GM19025 (cell line): ENCODE measurements at regions not wholly inside any gene's neighbourhood (a gene's known extent, or its start where the extent isn't known, plus 50 kb on each side); places are given as distances from the start of the nearest gene placed in this dataset.

Source experiments
- ATAC-seq: cut with Tn5 transposase; IDR thresholded peaks from one replicate; pipeline ENCODE4 v1.9.1; 2021; ENCODE audit warnings: mild to moderate bottlenecking, low read depth, moderate library complexity; ENCODE audit not compliant: unreplicated experiment

DNA sequence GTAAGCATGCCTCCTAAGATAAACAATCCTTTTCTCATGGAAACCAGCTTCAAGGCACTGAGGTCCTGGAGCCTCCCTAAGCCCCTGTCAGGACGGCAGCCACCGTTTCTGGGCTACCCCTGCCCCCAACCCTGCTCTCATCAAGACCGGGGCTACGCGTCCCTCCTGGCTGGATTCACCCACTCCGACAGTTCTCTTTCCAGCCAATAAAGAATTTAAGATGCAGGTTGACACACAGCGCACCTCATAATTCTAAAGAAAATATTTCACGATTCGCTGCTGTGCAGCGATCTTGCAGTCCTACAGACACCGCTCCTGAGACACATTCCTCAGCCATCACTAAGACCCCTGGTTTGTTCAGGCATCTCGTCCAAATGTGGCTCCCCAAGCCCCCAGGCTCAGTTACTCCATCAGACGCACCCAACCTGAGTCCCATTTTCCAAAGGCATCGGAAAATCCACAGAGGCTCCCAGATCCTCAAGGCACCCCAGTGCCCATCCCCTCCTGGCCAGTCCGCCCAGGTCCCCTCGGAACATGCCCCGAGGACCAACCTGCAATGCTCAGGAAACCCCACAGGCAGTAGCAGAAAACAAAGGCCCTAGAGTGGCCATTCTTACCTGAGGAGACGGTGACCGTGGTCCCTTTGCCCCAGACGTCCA is 336.3 kb downstream of the TMEM121 start:
- ATAC-seq: no peak

GRCh38 chr14:105863296-105864108 is 337.1 kb downstream of the TMEM121 start:
- no peak for ATAC-seq

GRCh38 chr14:105864116-105864515 is 337.7 kb downstream of the TMEM121 start:
- no peak for ATAC-seq

GRCh38 chr14:105864651-105865265 is 338.4 kb downstream of the TMEM121 start:
- no peak for ATAC-seq

DNA sequence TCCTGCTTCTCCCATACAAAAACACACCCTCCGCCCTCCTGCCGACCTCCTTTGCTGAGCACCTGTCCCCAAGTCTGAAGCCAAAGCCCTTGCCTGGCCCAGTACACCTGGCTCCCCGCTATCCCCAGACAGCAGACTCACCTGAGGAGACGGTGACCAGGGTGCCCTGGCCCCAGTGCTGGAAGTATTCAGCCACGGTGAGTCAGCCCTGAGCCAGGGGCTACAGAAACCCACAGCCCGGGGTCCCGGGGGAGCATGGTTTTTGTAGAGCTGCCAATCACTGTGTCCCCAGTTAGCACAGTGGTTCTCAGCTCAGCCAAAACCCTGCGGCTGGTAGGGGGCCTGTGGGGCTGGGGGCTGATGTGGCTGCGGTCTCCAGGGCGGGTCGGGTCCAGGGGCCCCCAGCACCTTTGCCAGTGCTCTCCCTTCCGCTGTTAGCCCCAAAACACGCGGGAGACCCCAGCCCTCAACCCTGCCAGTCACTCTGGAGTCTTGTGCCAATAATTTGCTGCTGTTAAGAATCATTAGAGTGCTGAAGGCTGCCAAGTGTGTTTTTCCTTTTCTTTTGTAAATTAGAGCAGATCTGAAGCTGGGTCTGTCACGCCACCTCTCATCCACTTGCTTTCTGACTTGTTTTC is 339.0 kb downstream of the TMEM121 start:
- ATAC-seq: no peak

GRCh38 chr14:105865904-105866840 is 339.8 kb downstream of the TMEM121 start:
- ATAC-seq: no peak

GRCh38 chr14:105866841-105867321 is 340.5 kb downstream of the TMEM121 start:
- no peak for ATAC-seq

GRCh38 chr14:105867961-105868599 is 341.7 kb downstream of the TMEM121 start:
- no peak for ATAC-seq

- no peak for ATAC-seq
These were observed 345.2 kb downstream of the TMEM121 start for GRCh38 chr14:105871590-105871989.

DNA sequence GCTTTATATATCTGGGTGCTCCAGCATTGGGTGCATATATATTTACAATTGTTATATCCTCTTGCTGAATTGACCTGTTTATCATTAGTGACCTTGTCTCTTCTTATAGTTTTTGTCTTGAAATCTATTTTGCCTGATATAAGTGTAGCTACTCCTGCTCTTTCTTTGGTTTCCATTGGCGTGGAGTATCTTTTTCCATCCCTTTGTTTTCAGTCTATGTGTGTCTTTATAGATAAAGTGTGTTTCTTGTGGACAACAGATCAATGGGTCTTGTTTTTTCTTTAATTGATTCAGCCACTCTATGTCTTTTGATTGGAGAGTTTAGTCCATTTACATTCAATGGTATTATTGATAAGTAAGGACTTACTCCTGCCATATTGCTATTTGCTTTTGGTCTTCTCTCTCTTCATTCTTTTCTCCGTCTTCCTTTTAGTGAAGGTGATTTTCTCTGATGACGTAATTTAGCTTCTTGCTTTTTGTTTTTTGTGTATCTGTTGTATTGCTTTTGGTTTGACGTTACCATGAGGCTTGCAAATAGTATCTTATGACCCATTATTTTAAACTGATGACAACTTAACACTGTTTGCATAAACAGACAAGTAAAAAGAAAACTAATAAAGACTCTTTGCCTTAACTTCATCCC is 347.6 kb downstream of the TMEM121 start:
- no peak for ATAC-seq

DNA sequence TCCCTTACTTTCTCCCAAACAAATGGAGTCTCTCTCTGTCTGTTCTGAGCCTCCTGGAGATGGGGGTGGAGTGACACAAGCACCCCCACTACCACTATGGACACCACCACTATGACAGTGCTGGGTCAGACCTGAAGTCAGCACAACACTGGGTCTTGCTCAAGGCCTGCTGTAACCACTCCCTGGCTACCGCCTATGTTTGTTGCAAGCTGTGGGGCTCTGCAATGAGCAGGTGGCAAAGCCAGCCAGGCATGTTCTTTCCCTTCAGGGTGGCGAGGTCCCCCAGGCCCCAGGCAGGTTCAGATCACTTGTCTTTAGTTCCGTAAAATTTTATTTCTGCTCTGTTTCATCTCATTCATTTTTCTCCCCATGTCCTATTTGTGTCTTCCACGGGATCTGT is 349.8 kb downstream of the TMEM121 start:
- ATAC-seq: no peak

DNA sequence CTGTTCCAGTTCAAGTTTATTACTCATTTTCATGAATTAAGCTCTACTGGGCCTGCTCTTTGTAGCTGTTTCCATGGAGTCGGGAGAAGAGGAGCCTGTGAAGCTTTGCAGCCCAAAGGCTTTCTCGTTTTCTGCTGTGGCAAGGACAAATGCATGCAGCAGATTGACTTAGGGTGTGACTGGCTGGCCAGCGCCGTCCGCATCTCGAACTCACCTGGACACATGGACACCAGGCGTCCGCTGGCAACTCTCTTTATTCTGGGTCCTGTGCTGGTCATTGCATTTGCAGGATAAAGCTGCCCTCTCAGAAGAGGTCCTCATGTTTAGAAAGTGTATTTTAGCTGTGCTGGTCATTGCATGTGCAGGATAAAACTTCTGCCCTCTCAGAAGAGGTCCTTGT is 350.4 kb downstream of the TMEM121 start:
- ATAC-seq: no peak

GRCh38 chr14:105877645-105878044 is 351.3 kb downstream of the TMEM121 start:
- ATAC-seq: no peak

DNA sequence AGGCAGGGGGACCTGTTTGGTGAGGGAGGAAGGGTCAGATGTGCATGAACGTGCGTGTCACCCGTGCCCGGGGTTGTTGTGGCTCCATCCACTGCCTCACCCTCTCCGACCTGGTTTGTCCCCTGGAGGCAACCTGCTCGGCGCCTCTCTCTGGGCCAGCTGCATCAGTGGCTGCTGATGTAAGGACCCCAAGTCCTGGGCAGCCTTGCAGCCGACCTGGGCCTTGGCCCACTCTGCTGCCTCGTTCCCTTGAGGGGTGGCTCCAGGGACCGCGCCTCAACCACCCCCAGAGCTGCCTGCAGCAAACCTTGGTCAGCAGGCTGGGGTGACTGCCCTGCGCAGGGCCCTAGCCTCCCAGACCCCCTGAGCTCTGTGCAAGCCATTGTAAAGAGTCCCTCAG is 351.7 kb downstream of the TMEM121 start:
- no peak for ATAC-seq

GRCh38 chr14:105878554-105878953 is 352.2 kb downstream of the TMEM121 start:
- ATAC-seq: no peak

- ATAC-seq: no peak
These were observed 353.1 kb downstream of the TMEM121 start for GRCh38 chr14:105879503-105879866.

GRCh38 chr14:105879867-105880561 is 353.6 kb downstream of the TMEM121 start:
- ATAC-seq: no peak

DNA sequence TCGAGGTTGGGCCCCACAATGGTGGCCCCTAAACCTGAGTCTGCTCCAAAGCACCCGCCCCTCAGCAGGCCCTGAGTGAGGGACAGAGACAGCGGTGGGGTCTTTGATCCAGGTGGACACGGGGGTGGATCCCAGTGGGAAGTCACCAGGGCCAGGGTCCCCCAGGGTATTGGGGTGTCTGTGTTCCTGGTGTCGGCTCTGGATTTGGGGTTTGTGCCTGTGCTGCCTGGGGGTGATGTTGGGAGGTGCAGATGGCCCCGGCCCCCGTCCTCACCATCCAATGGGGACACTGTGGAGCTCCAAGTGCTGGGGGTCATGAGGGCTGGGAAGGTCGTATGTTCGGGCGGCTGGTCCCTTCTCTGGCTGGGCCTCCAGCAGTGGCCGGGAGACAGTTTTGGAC is 354.2 kb downstream of the TMEM121 start:
- no peak for ATAC-seq
